ENCODE measurements at regions not wholly inside any gene's neighbourhood (a gene's known extent, or its start where the extent isn't known, plus 50 kb on each side); places are given as distances from the start of the nearest gene placed in this dataset.

GRCh38 chr2:186984966-186985365, 136.0 kb upstream of the ZSWIM2 start:
- TF ChIP-seq CTCF (IDR thresholded peaks at IDR 0.05) (no peak), EZH2phosphoT487 (IDR thresholded peaks at IDR 0.05) (no peak)

Measured in neural progenitor cell (in vitro differentiated cells).